DMS 273 (cell line): ENCODE measurements at regions not wholly inside any gene's neighbourhood (a gene's known extent, or its start where the extent isn't known, plus 50 kb on each side); places are given as distances from the start of the nearest gene placed in this dataset.
"Not testable (repeated sequence)": the region's sequence is repeated elsewhere in the genome, so short reads cannot be mapped to it uniquely, and the experiment has no call there.

ENCODE experiments used
- DNase-seq: peaks from one replicate; lab custom pipeline; 2025; ENCODE audit not compliant: unreplicated experiment; lab: John Stamatoyannopoulos, UW

DNA sequence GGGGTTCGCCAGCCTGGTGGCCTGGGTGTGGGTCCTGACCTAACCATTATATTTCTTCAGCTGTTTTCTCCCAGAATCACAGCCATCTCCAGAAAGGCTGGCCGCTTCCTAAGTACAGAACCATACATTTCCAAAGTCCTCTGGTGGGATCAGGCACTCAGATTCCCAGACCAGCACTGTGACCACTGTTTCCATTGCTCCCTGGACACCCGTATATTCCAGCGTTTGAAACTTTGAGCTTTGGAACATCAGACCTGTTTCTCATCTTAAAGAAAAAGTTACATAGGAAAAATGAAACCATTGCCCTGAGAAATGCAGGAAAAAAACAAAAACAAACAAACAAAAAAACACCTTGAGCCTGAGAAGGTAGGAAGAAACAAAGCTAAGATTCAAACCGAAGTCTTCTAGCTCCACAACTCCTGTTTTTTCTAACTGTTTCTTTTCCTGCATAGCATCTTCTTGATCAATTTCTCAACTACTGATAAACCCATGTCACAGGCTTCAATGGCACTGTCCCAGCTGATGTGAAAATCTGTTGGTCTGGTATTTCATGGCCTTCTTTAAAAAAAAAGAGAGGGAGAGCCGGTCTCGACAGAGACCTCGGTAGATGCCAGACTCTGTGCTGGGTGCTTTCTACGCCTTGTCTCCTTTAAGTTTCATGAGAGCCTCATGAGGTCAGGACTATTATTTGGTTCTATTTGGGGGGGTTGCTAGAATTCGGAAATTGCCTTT is 221.3 kb downstream of the TOMM20 start:
- DNase-seq: no peak

DNA sequence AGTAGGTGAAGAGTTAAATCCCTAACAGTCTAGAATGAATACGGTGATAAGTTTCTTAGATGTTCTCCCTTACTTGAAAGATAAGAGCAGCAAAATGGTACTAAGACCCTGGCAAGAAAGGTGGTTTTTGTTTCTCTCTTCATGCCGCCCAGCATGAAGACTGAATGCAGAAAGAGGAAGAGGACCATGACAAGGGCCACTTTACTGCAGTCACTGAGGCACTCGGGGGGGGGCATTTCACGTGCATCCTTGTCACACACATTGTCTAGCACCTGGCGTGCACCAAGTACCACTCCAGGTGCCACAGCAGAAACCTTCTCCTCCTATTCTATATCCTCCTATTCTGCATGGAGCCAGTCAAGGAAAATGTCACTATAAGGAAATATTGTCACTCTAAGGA is 222.0 kb downstream of the TOMM20 start:
- no peak for DNase-seq

DNA sequence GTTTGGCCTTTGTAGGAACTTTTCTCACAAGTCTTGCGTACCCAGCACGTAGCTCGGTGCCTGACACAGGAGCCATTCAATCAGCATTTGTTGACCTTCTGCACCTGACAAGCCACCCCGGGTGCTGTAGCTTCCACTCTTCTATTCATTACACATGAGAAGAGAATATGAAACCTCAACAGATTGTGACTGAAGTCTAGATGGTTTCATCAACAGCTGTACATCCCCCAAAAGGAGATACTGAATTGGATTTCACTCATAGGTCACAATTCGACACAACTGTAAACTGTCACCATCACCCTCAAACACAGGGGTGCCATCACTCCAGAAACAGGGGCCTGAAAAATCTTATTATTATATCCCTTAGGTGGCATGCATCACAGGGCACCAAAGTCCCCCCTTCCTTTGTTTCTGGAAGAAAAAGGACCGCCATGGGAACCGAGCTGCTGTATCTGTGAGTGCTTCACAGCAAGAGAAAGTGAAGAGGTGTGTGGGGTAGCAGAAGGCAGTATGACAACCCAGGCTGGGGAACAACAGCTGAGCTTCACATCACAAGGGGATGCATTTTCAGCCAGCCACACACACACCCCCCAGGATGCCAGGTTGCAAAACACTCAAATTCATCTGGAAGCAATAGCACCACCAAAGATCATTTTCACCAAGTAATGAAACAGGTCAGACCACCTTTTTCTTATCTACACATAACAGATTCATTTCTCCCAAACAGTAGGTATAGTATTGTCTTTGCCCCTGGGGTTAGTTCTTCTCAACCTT is 225.7 kb downstream of the TOMM20 start:
- no peak for DNase-seq

DNA sequence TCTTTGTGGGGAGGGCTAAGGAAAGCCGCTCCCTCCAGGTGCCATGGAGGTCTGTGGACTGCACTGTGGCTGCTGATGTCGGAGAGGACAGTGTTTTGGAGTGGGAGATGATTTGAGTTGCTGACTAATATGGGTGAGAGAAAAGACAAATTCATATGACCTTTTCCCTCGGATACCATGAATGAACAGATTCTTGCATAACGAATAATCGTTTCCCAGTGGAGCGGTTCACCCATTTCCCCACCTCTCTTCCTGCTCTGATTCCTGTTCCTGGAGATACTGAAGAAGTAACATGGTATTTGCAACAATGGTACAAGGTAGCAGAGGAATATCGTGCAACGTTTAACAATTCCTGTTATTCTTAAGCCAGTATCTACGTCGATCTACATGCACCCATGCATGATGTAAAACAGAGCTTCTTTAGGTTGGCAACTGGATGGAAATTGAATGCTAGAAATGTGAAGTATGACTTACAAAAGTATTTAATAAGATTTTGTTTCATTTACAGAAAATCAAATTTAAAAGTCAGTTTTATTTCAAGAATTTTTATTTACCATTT is 227.1 kb downstream of the TOMM20 start:
- DNase-seq: no peak

DNA sequence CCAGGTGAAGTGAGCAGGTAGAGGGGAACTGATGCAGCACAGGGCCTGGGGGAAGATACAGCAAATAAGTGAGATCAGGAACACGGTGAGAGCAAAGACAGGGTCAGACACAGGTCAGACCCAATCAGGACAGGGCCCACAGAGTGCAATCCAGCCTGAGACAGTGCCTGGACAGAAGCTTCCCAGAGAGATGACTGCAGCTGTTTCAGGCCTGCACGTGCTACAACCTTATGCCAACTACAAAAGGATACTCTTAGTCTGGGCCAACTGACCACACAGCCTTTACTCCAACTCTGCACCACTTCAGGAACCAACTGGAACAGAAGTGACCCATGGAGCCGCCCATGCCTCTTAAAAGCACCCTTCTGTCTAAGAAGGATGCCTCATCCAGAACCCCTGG is 228.0 kb downstream of the TOMM20 start:
- no peak for DNase-seq

DNA sequence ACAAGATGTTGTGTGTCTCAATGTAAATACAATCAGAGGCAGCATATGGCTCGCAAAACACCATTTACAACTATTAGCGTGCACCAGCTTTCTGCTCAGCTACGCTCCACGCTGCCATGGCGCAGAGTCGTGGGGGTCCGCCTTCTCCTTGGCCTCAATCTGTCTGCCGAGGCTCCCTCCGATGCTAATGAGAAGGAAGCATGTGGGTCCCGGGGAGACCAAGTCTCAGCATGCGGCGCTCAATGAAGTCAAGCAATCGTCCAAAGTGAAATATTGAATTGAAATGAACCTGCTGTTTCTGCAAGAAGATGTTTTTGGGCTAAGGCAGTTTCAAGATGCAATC is 228.9 kb downstream of the TOMM20 start:
- no peak for DNase-seq

DNA sequence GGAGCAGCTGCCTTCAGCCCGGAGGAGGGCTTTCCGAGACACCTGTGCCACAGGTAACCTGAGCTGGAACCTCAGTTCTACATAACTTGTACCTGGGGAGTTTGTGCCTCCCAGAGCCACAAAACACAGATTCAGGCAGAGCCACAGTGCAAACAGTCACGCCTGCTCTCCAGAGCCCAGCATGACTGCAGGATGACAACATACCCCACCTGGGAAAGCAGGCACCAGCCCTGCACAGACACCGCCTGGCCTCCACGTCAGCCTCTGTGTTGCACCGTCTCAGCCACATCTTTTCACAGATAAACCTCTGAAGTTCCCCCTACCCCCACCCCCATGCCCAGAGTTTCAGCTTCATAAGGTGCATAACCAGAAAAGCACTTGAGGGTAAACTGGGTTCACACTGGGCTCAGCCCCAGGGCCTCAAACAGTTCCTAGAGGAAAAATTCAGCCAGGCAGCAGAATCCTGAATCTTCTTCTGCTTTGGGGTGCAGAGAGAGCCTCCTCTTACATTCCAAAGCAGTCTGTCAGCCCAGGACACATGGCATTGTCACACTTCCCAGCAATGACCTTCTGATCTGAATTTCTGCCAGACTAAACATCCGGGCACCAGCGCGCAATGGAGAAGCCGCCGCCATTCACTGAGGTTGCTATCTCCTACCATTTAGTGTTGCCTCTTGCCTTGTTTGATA is 229.5 kb downstream of the TOMM20 start:
- DNase-seq: no peak

DNA sequence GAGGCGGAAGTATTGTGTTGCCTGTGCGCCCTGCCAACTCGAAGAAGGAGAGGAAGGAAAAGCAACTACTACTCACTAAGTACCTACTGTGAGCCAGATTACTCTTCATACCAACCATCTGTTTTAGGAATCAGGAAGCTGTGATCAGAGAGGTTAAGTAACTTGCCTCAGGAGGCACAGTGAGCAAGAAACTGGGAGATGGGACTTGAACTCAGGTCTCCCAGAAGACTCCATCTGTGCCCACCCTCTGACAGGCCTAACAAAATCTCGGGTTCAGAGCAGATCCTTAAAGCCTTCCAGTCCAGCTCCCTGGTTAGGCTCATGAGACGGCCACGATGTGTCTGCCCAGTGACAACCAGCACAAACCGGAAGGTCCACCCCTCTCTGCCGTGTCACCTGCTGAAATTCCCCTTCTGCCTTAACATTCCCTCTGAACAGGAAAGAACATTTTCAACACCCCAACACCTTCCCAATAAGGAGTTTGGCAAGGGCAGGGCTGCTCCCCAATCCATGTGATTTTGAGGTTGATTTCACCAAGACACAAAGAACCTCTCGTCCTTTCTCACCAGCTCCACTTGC is 230.1 kb downstream of the TOMM20 start:
- DNase-seq: no peak

DNA sequence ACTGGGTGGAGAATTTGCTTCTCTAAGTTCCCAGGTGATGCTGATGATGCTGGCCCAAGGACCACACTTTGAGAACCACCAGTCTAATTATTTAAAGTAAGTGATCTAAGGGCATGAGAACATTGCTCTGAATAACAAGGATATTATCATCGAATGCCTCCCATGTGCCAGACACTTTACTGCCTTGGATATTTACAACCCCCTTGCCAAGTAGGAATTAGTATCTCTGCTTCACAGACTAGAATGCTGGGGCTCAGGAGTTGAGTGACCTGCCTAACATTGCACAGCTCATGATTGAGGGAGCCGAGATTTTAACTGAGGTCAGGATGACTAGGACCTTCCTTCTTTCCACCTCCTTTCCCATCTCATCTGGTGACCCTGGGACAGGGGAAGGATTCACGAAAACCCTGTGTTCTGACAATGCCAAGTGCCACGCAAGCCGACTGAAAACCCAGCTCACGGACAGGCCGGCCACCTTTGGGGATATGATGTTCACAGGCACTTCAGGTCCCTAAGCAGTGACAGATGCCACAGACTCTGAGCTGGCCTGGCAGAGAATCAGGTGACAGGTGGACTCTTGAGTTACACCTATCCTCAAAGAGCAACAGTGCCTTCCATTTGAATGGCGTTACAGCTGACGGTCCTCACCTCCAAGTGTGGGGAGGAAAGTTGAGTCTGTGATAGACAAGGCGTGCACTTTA is 230.7 kb downstream of the TOMM20 start:
- peak; percentile 18 for DNase-seq

DNA sequence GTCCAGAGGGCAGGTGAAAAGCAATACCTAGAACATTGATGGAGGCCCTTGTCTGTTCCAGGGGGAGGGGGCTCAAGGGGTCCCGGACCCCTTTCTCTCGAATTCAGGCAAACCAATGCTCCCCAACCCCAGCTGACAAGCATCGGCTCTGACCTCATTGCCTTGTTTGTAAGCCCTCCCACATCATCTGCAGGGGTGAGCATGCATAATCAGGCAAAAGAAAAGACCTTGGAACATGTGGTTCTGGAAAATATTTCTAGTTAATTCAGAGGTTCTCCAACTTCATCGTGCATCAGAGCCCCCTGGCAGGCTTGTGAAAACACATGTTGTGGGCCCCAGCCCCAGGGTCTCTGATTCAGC is 231.3 kb downstream of the TOMM20 start:
- peak; percentile 21 for DNase-seq

DNA sequence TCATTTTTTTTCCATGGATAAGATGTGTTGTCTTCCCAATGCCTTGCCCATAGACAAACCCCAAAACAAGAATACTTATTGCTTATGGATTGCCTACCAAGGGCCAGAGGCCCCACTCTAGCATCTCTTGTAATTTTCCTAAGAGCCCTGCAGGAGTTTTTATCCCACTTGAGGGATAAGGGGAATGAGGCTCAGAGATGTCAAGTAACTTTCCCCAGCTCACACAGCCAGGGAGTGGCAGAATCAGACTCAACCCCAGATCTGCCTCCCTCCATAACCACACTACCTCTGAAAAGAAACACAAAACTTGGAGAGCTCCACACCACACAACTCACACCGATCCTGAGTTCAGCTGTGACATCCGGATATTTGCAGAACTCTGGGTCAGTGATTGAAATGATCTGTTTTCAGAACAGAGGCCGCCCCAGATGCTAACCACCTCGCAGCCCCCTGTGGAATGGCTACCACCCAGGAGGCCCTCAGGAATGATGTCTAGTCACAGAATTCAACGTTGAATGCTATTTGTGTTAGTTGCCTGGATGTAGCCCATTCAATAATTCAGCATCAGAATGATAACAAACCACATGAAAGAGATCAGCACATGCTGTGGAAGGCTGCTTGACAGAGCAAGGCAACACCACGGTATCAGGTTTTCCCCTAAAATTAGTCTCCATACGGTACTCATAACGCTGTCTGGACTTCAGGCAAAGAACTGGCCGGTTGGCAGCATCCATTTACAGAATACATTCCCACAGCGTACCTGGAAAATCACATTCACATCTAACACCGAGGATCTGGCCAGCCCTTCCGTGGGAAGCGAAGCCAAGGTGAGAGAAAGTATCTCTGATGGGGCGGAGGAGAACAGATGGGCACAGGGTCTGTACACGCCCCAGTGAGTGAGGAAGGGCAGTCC is 231.9 kb downstream of the TOMM20 start:
- DNase-seq: no peak

DNA sequence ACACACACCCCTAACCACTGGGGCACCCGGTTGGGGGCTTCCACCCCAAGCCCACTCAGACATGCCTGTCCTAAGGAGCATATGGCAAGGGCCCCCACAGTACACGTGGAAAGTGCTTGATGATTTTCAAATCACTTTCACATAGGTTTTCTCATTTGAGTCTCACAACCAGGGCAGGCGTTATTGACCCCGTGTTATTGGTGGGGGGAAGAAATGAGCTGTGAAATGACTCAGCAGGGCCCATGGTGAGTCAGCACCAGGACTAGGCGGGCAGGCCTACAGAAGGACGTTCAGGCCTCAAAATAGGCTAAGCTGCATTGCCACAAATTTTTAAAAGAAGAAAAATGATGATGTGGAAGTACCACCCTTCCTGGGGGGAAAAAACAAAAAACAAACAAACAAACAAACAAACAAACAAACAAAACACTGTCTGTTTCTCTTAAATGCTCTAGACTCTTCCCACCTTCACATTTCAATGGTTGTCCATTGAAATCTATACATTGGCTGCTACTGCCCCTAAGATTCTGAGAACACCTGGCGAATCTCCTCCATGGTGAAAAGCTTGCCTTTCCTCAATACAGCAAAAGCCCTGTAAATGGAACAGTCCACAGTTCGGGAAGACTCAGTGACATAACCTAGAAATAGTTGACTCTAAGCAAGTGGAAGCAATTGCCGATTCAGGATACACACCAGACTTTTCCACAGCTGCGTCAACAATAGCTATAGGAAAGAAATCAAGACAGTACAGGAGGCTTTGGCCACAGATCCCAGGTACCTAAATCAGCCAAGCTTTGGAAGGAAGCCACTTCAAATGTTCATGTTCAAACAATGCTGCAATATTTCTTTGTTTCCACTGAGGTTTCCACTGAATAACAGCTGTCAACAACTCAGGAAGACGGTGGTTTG is 234.7 kb downstream of the TOMM20 start:
- no peak for DNase-seq

DNA sequence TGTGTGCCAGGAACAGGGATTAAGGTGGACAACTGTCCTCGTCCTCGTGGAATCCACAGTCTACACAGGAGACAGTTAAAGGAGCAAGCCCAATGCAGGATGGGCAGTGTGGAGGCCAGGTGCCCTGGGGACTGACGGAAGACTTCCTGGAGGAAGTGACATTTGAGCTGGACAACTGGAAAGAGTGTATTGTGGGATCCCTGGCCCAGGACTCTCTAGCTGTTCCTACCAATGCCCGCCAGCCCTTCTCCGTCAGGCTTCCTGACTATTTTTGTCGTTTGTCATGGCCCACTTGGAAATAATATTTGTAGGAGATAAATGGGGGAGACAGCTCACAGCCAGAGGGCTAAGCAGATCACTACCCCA is 235.3 kb downstream of the TOMM20 start:
- DNase-seq: no peak

DNA sequence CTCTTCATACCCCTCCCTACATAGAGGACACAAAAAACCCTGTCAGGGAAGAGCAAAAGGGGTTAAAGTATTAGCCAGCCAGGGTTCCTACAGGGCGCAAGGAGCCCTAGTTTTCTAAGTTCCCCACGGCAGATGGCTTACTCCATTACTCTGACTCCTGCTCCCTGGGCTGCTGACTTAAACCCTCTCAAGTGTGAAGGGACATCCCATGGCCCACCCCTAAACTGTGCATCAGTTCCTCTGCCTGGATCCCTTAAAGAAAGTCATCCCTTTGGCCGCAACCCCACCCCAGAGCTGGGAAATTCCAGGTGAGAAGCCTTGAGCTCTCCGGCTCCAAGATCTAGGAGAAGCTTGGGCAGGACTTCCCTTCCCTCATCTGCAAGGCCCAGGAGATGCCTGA is 236.0 kb downstream of the TOMM20 start:
- peak; percentile 25 for DNase-seq

DNA sequence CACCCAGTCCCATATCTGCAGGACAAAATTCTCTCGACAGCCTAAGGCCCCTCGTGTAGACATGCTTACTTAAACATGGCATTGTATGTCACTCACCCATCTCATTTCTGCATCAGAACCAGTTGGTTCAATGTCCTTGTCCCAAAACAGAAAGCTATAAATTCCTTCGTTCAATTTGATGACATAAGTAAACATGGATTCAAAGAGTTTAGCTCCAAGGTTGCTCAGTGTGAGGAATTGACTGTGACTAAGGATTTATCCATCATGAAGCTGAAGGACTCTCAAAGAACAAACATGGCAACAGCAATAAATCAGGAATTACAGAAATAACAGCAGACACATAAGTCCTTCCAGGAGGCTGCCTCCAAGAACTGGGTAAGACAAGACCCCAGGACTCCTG is 237.2 kb downstream of the TOMM20 start:
- DNase-seq: no peak

DNA sequence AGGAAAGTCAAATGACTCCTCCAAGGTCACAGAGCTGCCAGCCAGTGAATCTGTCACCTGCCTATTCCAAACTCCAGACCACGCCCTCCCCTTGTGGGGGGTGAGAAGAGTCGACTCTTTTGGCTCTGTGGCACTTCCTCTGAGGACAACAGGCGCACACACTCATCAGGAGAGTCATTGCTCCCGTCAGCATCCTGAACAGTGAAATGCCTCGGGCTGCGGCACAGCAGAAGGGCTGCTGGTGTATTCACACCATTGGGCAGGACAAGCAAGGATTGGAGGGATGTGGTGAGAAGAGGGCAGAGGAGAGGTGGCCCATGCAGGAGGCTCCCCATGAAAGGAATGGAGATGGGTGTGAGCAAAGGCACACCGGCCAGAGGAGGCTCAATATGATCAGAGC is 239.0 kb downstream of the TOMM20 start:
- no peak for DNase-seq

DNA sequence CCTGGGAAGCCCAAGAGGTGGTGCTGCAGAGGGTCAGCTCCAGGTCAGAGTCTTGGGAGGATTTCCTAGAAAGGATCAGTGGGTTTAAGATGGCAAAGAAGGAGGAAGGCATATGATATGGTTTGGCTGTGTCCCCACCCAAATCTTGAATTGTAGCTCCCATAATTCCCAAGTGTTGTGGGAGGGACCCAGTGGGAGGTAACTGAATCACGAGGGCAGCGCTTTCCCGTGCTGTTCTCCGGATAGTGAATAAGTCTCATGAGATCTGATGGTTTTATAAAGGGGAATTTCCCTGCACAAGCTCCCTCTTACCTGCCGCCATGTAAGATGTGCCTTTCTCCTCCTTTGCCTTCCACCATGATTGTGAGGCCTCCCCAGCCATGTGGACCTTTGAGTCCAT is 240.4 kb downstream of the TOMM20 start:
- DNase-seq: not testable (repeated sequence)

DNA sequence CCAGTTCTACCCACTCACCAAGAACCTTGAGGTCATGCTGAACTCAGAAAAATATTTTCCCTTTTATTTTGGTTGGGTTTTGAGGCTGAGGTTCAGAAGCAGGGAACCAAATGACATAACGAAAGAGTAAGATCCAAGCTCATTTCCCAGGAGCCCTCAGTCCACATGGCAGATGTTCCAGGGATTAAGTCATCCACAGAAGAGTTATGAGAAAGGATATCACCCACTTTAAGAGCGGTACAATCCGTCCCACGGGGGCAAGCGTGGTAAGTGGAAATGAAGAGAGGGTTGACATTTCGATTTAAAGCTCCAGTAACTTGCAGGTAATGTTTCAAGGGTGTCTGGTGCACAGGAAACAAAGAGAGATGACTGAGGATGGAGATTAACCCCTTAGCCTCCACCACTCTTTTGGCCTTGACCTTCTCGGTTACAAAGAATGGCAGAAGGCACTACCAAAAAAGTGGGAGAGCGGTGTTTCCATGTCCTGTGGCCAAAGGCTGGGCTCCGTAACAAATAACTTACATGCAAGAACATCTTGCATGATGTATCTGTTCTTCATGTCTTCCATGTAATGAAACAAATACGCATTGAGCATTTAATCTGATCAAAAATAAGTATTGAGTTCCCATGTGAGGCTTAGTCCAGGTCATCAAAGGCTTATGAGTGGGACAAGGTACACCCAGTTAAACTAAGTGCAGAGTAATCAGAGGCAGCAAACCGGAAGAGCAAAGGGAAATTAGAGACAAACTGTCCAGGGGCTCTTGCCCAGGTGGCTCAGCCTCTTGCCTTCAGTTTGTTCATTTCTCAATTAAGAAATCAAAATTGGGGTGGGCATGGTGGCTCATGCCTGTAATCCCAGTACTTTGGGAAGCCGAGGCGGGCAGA is 241.4 kb downstream of the TOMM20 start:
- DNase-seq: peak; percentile 78
